Spleen (tissue), 11 donors: ENCODE measurements at regions not wholly inside any gene's neighbourhood (a gene's known extent, or its start where the extent isn't known, plus 50 kb on each side); places are given as distances from the start of the nearest gene placed in this dataset.

Source experiments
- DNase-seq: peaks from one replicate; pipeline ENCODE4 v3.0.0-alpha.2; 2020
- H3K27ac ChIP-seq, 8 donors: fragments of 200-600 bp; sonication (generic) in 7 of 8; 1 replicate in 4 of 8; 2 replicates in 4 of 8; pipeline versions ENCODE4 v1.5.0 to v1.8.0; 2016 to 2021; ENCODE audit warnings: inconsistent platforms in 4 of 8, mild to moderate bottlenecking in 4 of 8, moderate library complexity in 1 of 8
- H3K27me3 ChIP-seq, 7 donors: fragments of 200-600 bp; sonication (generic) in 6 of 7; replicated peaks in 1 of 7; 1 replicate in 4 of 7; 2 replicates in 3 of 7; pipeline versions ENCODE4 v1.5.0 to v1.8.0; 2016 to 2021; ENCODE audit warnings: inconsistent platforms in 3 of 7, mild to moderate bottlenecking in 1 of 7
- H3K36me3 ChIP-seq, 6 donors: fragments of 200-600 bp; sonication (generic) in 5 of 6; 1 replicate in 4 of 6; 2 replicates in 2 of 6; pipeline versions ENCODE4 v1.5.0 to v1.8.0; 2016 to 2021; ENCODE audit warnings: inconsistent platforms in 2 of 6
- H3K4me1 ChIP-seq, 6 donors: fragments of 200-600 bp; sonication (generic) in 5 of 6; 1 replicate in 3 of 6; 2 replicates in 3 of 6; pipeline versions ENCODE4 v1.5.0 to v1.8.0; 2016 to 2021; ENCODE audit warnings: inconsistent platforms in 3 of 6
- H3K4me3 ChIP-seq, 8 donors: fragments of 200-600 bp; sonication (generic) in 7 of 8; 1 replicate in 4 of 8; 2 replicates in 4 of 8; pipeline versions ENCODE4 v1.5.0 to v1.8.0; 2016 to 2021; ENCODE audit warnings: inconsistent platforms in 4 of 8, mild to moderate bottlenecking in 4 of 8, moderate library complexity in 2 of 8
- H3K9me3 ChIP-seq, 8 donors: fragments of 200-600 bp; sonication (generic) in 7 of 8; 1 replicate in 4 of 8; 2 replicates in 4 of 8; pipeline versions ENCODE4 v1.5.0 to v1.8.0; 2016 to 2021; ENCODE audit warnings: inconsistent platforms in 4 of 8
- POLR2A ChIP-seq, 3 donors: fragments of 450-650 bp; IDR thresholded peaks; one replicate each; pipeline ENCODE4 v1.5.1; 2017; ENCODE audit warnings: antibody characterized with exemption in 3 of 3, mild to moderate bottlenecking in 1 of 3
- POLR2AphosphoS5 ChIP-seq, 3 donors: sonication (generic); formaldehyde crosslinking; IDR thresholded peaks; one replicate each; pipeline ENCODE4 v1.5.1; 2017; ENCODE audit warnings: antibody characterized with exemption in 3 of 3
- WGBS, 5 donors: extraction: QIAGEN DNeasy Blood & Tissue Kit in 3 of 5; methylation state at CpG; one replicate each; pipeline versions ENCODE4 v1.1.5 to v1.1.7; 2013 to 2018; 5-methylcytosine and 5-hydroxymethylcytosine counted together
- intact Hi-C: fragments of 100-400 bp; cut with DNase I; formaldehyde crosslinking; loops from one replicate; pipeline ENCODE4 v1.15.0; 2023; ENCODE audit warnings: low total_unique reads
- TF ChIP-seq, protein P1 (sequence below), 11 experiments: fragments of 200-600 bp in 7 of 11; fragments of 450-650 bp in 4 of 11; sonication (generic) in 4 of 11; IDR thresholded peaks in 8 of 11; conservative IDR thresholded peaks in 3 of 11; 1 replicate in 7 of 11; 2 replicates in 4 of 11; pipeline versions ENCODE4 v1.4.0 to v1.8.0; 2016 to 2021; ENCODE audit warnings: antibody characterized with exemption in 11 of 11, inconsistent platforms in 4 of 11, mild to moderate bottlenecking in 1 of 11
- donor health status: healthy with polysubstance abuse.
- donor health status: DM: no; HTN: no; CAD: no; lungs with moderate emphysema.
- donor health status: DM: no; HTN: no; CAD: no.
- donor health status: Bipolar disorder and iron deficiency.
- donor health status: healthy.
- donor health status: DM: no; HTN: no; CAD: no.
- donor health status: DM: yes; HTN: yes; CAD: no.

DNA sequence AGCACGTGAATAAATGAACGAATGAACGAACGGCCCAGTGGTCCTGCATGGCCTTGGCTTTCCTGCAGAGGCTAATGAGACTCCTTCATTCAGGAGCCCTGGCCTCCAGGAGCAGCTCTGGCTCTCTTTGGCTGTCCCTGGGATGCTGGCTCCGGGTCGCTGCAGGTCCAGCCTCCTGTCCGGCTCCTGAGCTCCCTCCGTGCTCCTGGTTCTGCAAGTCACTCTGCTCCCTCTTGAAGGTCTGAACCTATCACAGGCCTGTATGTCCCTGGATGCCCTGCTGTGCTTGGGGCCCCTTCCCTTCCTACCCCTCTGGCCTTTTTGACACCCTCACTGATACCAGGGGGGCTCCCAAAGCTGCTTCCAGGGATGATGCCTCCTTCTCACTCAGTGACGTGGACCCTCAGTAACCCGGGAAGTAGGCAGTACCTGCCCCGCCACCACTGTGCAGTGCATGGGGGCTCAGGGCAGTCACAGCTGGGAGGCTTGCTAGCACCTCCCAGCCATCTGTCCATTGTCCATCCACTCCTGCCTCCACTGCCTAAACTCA, 133.7 kb upstream of the C14orf180 start:
- no peaks in the 10 kb centered on the region for H3K4me1 ChIP-seq
- peaks cover 0 to 39% (median 7%) of the 10 kb centered on the region in 7 donors for H3K27me3 ChIP-seq
- no peaks in the 10 kb centered on the region for H3K36me3 ChIP-seq
- TF ChIP-seq POLR2AphosphoS5 (IDR thresholded peaks at IDR 0.05) (no peak), POLR2A (IDR thresholded peaks at IDR 0.05) (no peak)
- TF ChIP-seq, protein P1, sequence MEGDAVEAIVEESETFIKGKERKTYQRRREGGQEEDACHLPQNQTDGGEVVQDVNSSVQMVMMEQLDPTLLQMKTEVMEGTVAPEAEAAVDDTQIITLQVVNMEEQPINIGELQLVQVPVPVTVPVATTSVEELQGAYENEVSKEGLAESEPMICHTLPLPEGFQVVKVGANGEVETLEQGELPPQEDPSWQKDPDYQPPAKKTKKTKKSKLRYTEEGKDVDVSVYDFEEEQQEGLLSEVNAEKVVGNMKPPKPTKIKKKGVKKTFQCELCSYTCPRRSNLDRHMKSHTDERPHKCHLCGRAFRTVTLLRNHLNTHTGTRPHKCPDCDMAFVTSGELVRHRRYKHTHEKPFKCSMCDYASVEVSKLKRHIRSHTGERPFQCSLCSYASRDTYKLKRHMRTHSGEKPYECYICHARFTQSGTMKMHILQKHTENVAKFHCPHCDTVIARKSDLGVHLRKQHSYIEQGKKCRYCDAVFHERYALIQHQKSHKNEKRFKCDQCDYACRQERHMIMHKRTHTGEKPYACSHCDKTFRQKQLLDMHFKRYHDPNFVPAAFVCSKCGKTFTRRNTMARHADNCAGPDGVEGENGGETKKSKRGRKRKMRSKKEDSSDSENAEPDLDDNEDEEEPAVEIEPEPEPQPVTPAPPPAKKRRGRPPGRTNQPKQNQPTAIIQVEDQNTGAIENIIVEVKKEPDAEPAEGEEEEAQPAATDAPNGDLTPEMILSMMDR (IDR thresholded peaks at IDR 0.05 in 8 of 11, conservative IDR thresholded peaks at IDR 0.05 in 3 of 11): no peak
- WGBS, 5 donors: 67 to 91% (median 88%) methylated on average over 10 to 11 of the region's 11 CpGs
- H3K27ac ChIP-seq: no peak overlapping the region
- H3K4me3 ChIP-seq: no peak overlapping the region
- DNase-seq: peak; percentile 35
- peaks cover 0 to 17% (median 15%) of the 10 kb centered on the region in 8 donors for H3K9me3 ChIP-seq
- intact Hi-C loops: no loop called here

DNA sequence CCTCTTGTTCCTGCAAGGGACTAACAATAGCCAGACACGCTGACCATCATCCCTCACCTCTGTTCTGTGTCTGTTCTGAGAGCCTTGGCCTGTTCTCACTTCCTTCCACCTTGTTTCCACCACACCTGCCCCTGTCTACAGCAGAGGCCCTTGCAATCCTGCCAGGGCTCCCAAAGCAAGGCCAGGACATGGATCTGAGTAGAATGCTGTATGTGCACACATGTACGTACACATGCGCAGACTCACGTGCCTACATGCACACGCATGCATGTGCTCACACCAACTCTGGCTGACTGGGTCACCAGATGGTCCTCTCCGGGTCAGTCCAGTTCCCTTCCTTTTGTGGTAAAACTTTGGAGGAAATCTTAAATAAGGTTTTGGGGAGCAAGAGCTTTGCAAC, 133.0 kb upstream of the C14orf180 start:
- no peak for DNase-seq
- TF ChIP-seq, protein P1 (IDR thresholded peaks at IDR 0.05 in 8 of 11, conservative IDR thresholded peaks at IDR 0.05 in 3 of 11): no peak
- TF ChIP-seq POLR2A (IDR thresholded peaks at IDR 0.05): no peak
- Histone ChIP-seq H3K27ac (no peak overlapping the region), H3K9me3 (peaks cover 0 to 17% (median 15%) of the 10 kb centered on the region in 8 donors), H3K4me1 (no peaks in the 10 kb centered on the region), H3K27me3 (peaks cover 0 to 46% (median 7%) of the 10 kb centered on the region in 7 donors), H3K36me3 (no peaks in the 10 kb centered on the region), H3K4me3 (no peak overlapping the region)
- intact Hi-C loops: no loop called here
- WGBS, 5 donors: 81 to 98% (median 91%) methylated on average over 6 of the region's 6 CpGs

DNA sequence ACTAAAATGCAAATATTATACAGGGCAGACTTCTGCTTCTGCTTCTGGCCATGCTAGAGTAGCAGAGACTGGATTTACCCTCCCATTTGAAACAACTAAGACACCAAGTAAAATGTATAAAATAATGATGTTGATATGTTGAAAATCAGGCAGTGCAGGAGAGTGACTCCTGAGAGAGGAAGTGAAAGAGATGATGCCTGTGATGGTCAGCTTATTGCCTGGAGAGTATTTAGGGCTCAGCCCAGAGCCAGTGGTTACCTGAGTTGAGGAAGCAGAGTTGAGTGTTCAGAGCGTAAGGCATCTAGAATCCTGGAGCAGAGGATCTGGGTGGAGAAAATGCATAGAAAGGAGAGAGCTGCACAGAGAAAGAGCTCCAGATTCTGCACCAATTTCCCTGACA, 131.8 kb upstream of the C14orf180 start:
- H3K36me3 ChIP-seq: no peaks in the 10 kb centered on the region
- intact Hi-C loops: no loop called here
- peaks cover 0 to 48% (median 7%) of the 10 kb centered on the region in 7 donors for H3K27me3 ChIP-seq
- no peaks in the 10 kb centered on the region for H3K4me1 ChIP-seq
- no peak for DNase-seq
- WGBS, 5 donors: 72 to 100% (median 83%) methylated on average over 1 of the region's 1 CpG
- no peak overlapping the region for H3K4me3 ChIP-seq
- TF ChIP-seq POLR2AphosphoS5 (IDR thresholded peaks at IDR 0.05) (no peak), POLR2A (IDR thresholded peaks at IDR 0.05) (no peak)
- TF ChIP-seq, protein P1 (IDR thresholded peaks at IDR 0.05 in 8 of 11, conservative IDR thresholded peaks at IDR 0.05 in 3 of 11): no peak
- peaks cover 0 to 17% (median 15%) of the 10 kb centered on the region in 8 donors for H3K9me3 ChIP-seq
- peak overlapping the region in 1 of 8 donors; percentile 56 for H3K27ac ChIP-seq

DNA sequence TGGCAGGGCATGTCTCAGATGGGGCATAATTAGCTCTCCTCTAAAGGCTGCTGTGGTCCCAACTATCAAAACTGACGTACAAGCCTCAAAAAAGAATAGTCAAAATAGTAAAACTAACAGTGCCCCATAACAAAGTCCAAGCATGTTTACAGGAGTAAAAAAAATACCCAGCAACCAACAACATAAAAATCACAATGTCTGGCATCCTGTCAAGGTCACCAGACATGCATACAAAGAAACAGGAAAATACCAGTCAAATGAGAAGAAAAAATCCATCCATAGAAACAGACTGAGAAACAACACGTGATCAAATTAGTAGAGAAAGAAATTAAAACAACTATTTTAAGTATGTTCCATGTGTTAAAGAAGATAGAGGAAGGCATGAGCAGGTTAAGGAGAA, 131.2 kb upstream of the C14orf180 start:
- Histone ChIP-seq H3K36me3 (no peaks in the 10 kb centered on the region), H3K4me3 (no peak overlapping the region), H3K4me1 (no peaks in the 10 kb centered on the region), H3K27ac (peak overlapping the region in 1 of 8 donors; percentile 56), H3K9me3 (peaks cover 0 to 17% (median 15%) of the 10 kb centered on the region in 8 donors), H3K27me3 (peaks cover 0 to 48% (median 7%) of the 10 kb centered on the region in 7 donors)
- TF ChIP-seq, protein P1 (IDR thresholded peaks at IDR 0.05 in 8 of 11, conservative IDR thresholded peaks at IDR 0.05 in 3 of 11): no peak
- no peak for TF ChIP-seq POLR2AphosphoS5 (IDR thresholded peaks at IDR 0.05)
- no peak for TF ChIP-seq POLR2A (IDR thresholded peaks at IDR 0.05)
- intact Hi-C loops: no loop called here
- WGBS, 5 donors: 42 to 80% (median 69%) methylated on average over 2 of the region's 2 CpGs
- DNase-seq: no peak
